Fibroblast of peridontal ligament (primary cell): ENCODE measurements at regions not wholly inside any gene's neighbourhood (a gene's known extent, or its start where the extent isn't known, plus 50 kb on each side); places are given as distances from the start of the nearest gene placed in this dataset.
"Not testable (repeated sequence)": the region's sequence is repeated elsewhere in the genome, so short reads cannot be mapped to it uniquely, and the experiment has no call there.

ENCODE experiments used
- DNase-seq: peaks from one replicate; pipeline ENCODE4 v3.0.0-alpha.2; 2010; ENCODE audit errors: extremely low read depth

- DNase-seq = peak; percentile 100
These were observed 256.9 kb downstream of the SPRY2 start for GRCh38 chr13:80083853-80084676.

- peak; percentile 78 for DNase-seq
These were observed 257.7 kb downstream of the SPRY2 start for GRCh38 chr13:80083081-80083852.

GRCh38 chr13:80082396-80083080 is 258.4 kb downstream of the SPRY2 start:
- DNase-seq = peak; percentile 58

DNA sequence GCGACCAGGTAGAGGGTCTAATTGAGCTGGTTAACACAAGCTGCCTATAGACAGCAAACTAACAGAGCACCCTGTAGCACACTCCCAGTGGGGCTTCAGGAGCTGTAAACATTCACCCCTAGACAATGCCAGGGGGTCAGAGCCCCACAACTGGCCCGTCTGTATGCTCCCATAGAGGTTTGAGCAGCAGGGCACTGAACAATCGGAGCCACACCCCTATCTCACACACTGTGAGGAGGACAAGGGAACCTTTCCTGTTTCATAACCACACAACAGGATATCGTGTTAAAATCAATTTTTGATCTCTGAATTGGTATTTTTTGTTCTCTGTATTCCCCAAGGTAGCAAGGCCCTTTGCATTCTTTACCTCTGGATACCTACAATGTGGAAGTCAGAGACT is 266.1 kb downstream of the SPRY2 start:
- no peak for DNase-seq

- DNase-seq = no peak
These were observed 266.7 kb downstream of the SPRY2 start for GRCh38 chr13:80074143-80074752.

DNA sequence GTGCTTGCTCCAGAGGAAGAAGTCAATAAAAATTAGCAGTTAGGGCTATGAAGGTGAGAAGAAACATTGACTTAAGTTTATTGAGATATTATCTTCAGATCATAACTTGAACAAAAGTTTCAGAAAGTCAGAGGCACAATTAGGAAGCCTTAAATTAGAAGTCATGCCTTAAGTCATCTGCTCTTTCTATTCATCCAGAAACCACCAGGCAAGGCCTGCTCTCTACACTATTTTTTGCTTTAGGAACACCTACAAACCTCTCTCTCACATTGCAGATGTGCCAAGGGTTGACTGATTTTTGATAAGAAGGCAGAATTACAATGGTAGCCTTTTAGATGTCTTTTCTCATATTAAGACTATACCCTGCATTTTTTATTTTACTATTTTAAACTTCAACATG is 268.7 kb downstream of the SPRY2 start:
- DNase-seq = no peak

DNA sequence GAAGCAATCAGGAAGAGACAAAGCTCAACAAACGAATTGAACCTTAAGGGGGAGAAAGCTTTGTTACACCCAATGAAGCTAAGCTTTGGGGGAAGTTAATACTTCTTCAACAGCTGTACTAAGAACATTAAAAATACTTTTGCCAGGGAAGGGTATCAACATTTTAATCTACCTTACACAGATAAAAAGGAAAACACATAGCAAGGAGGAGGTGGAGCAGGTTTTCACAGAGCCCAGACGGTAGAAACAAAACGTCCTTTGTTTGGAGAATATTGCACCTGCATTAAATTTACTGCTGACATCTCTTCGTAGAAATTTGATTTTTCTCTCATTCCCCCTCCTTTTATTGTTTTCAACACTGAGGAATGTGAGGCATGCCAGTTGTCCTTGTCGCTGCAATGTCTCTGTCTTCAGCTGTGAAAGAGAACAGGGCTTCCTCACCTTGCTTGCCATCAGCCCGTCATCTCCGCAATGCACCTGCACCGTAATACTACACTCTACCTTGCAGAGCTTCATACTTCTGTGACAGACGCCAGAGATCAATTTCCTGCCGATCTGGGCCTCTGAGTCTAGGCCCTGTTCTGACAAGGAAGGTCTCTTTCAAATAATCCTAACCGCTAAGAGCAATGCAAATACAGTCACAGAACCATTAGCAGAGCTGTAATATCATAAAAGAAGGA is 270.8 kb downstream of the SPRY2 start:
- DNase-seq = no peak

GRCh38 chr13:80069374-80069773 is 271.6 kb downstream of the SPRY2 start:
- DNase-seq = no peak

DNA sequence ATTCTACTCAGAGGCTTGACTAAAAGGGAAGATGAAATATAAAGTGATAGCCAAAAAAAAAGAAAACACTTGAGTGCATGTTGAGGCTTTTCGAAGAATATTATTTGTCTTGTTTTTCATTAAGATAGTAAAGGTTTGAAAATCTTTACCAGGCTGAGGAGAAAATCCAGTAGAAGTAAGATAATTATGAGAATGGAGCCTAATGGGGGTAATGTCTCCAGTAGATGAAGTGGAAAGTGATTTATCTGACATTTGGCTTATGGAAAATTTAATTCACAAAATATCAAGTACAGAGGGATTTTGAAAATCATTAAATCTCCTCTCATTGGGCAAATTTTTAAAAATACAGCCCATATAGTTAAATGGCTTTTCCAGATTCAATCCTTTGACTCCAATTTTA is 274.9 kb downstream of the SPRY2 start:
- no peak for DNase-seq

DNA sequence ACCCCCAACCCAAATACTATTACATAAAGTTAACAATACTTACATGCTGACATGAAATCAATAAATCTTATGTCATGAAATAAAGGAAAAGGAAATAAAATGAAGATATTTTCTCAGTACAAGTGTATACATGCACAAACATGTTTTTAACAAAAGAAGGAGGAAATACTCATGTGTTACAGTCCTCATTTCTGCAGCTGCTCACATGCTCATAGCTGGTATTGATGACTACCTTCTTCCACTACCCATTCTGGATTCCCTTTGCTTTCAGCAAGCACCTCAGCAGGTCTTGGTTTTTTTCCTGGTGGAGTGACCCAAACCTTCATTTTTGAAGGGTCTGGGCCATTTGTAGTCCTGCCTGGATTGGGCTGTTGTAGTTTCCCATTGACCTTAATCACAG is 278.5 kb downstream of the SPRY2 start:
- not testable (repeated sequence) for DNase-seq

DNA sequence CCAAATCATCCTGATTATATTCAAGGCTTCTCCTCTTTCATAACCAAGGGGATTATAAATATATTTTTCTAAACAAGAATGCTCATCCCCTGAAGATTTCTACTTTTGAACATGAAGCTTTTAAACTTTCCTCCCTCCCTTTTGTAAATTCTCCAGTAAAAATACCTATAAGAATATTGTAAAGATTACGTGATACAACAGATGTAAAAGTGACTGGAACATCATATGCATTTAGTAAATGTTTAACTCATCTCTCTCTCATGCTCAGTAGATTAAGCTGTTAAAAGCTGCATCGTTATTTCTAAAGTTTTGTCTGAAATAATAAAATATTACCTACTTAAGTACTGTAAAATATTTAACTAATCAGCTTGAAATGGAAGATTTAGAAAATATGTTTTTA is 281.1 kb downstream of the SPRY2 start:
- no peak for DNase-seq

DNA sequence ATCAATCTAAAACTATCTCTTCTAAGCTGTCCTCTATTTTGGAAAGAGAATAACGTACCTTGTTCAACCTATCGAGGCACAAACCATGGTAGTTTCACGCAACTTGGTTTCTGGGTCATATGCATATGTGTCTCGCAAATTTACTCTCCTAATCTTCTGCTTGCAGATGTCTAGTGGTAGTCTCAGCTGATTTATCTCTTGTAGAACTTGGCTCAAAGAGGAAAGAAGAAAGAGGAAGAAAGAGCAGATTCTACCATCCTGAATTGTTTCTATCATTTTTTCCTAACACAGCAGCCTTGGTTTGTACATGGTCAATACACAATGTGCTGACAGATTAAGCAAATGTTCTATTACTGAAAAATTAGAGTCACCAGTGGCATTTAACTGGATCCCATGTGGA is 282.3 kb downstream of the SPRY2 start:
- no peak for DNase-seq

DNA sequence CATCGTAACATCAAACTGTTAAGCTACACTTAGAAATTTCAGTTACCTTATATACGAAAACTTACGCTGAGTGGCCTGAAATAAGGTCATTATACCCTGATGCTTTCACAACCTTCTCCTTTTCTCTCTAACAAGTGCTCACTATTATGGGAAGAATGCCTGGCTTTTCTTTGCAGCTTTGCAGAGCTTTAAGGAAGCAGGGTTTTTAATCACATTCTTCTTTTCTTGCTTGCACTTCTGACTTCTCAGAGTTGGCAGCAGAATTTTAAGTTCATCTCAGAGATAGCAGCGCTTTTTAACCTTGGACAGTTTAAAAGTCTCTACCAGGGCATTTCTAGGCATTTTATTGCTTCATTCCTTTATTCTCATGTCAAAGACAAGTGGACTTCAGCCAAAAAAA is 285.1 kb downstream of the SPRY2 start:
- DNase-seq = no peak

- peak; percentile 56 for DNase-seq
These were observed 286.1 kb downstream of the SPRY2 start for GRCh38 chr13:80054806-80055205.

DNA sequence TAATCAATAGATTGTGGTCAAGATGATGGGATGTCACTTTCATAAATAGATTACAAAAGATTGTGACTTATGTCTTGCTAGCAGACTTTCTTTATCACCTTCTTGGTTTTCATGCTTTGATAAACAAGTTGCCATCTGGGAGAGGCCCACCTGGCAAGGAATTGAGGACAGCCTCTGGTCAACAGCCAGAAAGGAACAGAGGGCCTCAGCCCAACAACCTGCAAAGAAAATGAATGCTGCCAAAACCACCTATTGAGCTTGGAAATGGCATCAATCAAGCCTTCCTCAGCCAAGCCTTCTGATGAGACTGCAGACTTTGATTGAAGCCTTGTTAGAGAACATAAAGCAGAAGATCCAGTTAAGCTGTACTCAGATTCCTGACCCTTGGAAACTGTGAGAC is 288.6 kb downstream of the SPRY2 start:
- no peak for DNase-seq

DNA sequence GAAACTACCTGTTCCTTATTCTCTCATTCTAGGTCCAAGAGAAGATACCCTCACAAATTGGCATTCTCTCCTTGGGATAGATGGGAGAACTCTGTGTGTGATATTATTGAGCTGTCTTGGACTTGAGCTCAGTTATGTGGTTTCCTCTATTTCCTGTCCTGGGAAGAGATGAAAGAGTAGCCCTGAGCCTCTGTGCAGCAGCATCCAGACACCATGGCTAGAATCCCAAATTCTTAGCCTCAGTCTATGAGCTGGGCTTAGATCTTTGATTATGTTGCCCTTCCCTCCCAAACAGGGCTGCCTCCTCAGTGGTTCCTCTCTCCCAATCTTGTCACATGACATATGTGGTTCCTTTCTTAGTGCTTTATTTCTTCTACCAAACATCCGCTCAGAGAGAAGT is 290.7 kb downstream of the SPRY2 start:
- no peak for DNase-seq

GRCh38 chr13:80048802-80049201 is 292.1 kb downstream of the SPRY2 start:
- DNase-seq = peak; percentile 97

- no peak for DNase-seq
These were observed 292.9 kb downstream of the SPRY2 start for GRCh38 chr13:80048030-80048429.

DNA sequence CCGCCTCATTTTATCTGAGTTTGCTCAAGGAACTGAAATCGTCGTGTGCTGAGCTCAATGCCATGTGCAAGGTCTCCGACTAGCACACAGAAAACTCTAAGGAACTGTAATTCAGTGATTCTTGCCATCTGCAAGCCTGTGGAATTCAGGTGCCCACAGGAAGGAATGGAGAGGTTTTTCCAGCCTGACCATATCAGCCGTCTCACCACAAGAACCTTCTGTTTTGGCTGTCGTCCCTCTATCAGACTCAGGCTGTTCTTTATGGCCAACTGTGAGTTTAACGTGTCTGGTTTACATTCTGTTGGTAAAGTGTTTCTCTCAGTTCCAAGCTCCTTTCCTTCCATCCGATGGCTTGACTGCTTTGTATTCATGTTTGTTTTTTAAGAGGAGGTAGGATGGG is 293.5 kb downstream of the SPRY2 start:
- peak; percentile 65 for DNase-seq

DNA sequence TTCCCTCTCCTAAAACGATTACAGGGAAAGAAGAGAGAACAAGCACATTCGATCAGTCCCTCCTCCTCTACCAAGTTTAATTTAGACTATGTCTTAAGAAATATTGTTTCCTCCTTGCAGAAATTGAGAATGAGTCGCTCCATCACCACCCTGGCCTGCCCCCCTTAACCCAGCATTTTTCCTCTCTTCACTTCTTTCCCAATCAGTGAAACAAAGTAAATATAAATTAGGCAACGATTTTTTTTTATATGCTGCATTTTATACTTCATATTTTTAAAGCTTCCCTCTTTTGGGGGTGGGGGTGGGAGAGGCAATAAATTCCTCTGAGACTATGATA is 300.0 kb downstream of the SPRY2 start:
- no peak for DNase-seq

DNA sequence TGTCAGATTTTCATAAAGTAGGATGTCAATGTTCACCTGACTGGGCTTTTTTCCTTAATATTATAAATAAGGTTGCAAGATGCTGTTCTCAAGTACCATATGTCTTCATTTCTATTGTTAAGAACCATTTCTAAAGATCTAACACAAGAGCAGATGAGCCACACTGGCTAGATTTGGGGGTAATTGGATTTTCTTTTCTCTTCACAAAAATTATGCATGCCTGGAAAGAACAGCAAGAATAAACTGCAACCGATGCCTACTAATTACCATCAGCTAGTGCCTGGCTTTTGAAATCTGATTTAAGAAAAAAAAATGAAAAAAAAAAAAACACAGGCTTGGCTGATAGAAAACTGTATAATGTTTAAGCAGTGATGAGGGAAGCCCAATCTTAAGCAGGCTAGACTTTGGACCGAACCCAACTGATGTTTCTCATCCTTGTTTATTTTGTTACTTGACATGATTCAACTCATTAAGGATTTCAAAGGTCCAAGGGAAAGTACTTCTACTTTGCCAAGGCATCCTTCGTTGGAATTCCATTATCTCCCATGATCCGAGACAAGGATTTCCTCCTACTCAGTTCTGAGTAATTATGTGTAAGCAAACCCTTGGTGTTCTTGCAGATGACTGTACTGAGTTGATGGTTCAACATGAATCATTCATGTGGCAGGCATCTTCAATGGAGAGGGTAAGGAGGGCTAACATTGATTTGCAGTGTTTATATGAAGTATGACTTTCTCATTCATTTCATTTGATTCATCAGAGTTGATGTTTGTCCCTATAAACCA is 300.5 kb downstream of the SPRY2 start:
- DNase-seq = peak; percentile 99
